NCI-H82 treated with DMSO at 0.1 percent for 48 hours (cell line): ENCODE measurements at regions not wholly inside any gene's neighbourhood (a gene's known extent, or its start where the extent isn't known, plus 50 kb on each side); places are given as distances from the start of the nearest gene placed in this dataset.
"Not testable (repeated sequence)": the region's sequence is repeated elsewhere in the genome, so short reads cannot be mapped to it uniquely, and the experiment has no call there.

Experiments used
- DNase-seq: peaks from one replicate; lab custom pipeline; 2025; ENCODE audit not compliant: unreplicated experiment; lab: John Stamatoyannopoulos, UW

DNA sequence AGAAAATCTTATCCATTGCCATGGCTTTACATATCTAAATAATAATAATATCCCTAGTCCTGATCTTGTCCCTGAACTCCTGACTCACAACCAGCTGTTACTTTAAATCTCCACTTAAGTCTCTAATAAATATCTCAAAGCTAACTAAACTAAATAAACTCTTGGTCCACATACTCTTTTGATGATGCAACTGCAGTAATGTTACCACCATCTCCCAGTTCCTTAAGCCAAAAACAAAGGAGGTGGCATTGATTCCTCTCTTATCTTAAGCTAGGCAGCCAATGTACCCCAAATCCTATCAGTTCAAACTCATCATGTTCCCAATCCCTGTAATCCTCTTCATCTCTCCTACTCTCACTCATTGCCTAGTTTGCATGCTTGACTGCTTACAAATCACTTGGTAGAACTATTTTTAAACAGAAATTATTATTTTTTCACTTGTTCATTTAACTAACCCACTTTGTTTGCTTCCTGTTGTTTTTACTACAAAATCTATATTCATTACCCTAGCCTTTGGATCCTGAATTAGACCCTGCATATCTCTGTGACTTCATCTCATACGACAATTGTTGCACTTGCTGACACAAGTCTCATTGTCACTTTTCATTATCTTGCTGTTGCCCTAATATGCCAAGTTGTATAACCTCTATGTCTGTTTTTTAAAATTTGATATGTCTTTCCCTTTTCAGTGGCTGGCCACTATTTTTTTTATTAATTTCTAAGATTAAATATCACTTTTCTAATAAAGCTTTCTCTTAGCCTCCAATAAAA is 462.2 kb downstream of the ZPLD1 start:
- DNase-seq, result peak; percentile 28

- no peak for DNase-seq
Observed at GRCh38 chr3:102904629-102905028, 469.8 kb downstream of the ZPLD1 start.

DNA sequence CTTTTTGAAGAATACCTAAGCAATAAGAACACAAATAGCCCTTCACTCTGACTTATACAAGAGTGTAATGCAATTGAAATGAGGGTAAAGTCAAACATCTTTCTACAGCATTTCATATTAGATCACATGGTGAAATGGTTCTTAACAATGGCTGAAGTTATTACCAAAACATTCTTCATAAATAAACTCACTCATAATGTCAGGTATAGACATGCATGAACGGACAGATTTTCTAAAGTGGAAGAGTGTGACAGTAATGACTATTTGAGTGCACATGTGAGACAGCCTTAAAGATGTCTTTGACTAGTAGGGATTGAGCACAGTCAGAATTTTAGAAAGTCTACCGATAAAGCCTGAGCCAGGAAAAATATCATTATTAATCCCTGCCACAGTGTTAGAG is 471.0 kb downstream of the ZPLD1 start:
- no peak for DNase-seq

DNA sequence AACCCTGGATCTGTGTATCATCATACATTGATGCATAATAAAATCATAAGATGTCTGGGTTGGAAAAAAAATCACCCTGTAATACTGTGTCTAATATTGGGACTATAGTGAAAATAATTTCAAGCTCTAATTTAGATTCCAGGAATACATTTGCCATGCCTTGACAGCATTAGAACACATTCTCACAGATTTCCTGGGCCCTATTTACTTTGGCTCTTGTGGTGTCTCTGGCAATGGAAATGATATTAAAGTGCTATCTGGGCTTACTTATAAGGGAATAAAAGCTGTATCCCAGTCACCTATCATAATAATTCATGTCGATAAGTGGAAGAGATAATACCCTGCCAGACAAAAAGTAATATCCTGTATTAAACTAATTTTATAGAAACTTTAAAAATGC is 472.0 kb downstream of the ZPLD1 start:
- no peak for DNase-seq

GRCh38 chr3:102909904-102910303 is 475.1 kb downstream of the ZPLD1 start:
- DNase-seq, result no peak

GRCh38 chr3:102916532-102916931 is 481.7 kb downstream of the ZPLD1 start:
- DNase-seq, result no peak

GRCh38 chr3:102926618-102927017 is 491.8 kb downstream of the ZPLD1 start:
- DNase-seq, result no peak

DNA sequence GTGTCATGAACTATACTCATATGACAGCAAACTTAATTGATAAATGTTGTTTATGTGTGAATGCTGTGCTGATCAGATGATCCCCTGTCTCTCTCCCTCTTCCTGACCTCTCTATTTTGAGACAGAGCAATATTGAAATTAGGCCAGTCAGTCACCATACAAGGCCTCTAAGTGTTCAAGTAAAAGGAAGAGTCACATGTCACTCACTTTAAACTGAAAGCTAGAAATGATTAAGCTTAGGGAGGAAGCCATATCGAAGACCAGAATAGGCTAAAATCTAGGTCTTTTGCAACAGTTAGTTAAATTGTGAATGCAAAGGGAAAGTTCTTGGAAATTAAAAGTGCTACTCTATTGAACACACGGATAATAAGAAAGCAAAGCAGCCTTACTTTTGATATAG is 498.6 kb downstream of the ZPLD1 start:
- DNase-seq, result no peak

DNA sequence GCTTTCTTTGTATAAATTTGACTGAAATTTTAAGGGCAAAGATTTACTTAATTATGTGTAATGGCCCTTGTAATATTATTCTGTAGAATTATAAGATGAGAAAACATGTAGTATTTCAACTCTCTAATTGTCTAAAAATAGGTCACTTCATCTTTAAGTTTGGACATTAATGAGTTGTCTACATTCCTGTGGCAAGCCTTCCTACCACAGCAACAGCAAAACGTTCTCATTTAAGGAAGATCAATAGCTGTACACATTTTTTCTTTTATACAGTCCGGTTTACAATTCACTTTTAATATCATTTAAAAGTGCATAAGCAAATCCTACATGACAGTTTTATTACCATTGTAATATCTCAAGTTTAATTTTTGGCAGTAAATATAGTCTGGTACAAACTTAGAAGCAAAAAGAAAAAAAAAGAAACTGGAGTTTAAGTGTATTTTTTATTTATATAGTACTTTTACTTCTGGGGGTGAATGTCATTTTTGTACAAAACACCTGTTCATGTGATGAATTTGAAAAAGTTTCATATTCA is 501.8 kb downstream of the ZPLD1 start:
- no peak for DNase-seq

DNA sequence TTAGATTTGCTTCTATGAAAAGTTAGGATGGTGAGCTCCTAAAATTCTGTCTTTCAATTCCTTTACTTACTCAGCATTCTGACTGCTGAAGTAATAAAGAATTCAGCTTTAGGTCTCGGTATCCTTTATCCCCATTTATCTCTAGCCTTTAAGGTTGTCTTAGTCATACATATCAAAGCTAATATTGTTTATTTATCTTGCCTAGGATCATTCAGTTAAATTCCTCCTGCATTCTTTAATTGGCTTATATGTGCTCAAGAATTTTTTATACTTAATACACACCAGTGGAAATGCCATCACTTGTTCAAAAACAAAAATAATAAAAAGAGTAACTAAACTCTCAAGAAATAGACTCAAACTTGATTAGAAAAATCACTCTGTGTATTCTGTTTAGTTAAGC is 507.0 kb downstream of the ZPLD1 start:
- DNase-seq, result no peak

DNA sequence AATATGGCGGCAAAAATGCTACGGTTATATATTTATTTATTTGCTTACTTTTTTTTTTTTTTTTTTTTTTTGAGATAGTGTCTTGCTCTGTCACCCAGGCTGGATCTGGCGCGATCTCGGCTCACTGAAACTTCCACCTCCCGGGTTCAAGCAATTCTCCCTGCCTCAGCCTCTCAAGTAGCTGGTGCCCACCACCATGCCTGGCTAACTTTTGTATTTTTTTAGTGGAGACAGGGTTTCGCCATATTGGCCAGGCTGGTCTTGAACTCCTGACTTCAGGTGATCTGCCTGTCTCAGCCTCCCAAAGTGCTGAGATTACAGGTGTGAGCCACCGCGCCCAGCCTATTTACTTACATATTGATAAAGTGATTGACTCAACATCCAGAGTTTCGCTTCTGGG is 511.6 kb downstream of the ZPLD1 start:
- DNase-seq, result not testable (repeated sequence)

DNA sequence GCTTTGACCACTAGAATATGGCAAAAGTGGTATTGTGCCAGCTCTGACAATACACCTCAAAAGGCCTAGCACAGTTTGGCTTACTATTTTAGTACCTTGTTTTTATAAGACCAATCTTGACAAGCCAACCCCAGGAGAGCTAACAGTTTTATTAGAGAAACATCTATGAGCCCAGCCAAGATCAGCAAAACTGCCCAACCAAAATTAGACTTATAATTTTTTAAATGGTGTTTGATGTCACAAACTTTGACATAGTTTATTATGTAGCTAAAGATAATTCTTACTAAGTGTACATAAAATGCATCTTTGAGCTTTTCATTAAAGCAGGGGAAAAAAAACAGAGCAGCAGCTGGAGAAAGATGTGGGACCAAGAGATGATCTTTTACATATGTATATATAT is 537.5 kb downstream of the ZPLD1 start:
- DNase-seq, result no peak

- DNase-seq, result no peak
Observed at GRCh38 chr3:102974333-102974732, 539.5 kb downstream of the ZPLD1 start.

GRCh38 chr3:102979191-102979590 is 544.4 kb downstream of the ZPLD1 start:
- DNase-seq, result no peak

- DNase-seq, result no peak
Observed at GRCh38 chr3:102979682-102980354, 545.0 kb downstream of the ZPLD1 start.

- no peak for DNase-seq
Observed at GRCh38 chr3:102980355-102980696, 545.5 kb downstream of the ZPLD1 start.

DNA sequence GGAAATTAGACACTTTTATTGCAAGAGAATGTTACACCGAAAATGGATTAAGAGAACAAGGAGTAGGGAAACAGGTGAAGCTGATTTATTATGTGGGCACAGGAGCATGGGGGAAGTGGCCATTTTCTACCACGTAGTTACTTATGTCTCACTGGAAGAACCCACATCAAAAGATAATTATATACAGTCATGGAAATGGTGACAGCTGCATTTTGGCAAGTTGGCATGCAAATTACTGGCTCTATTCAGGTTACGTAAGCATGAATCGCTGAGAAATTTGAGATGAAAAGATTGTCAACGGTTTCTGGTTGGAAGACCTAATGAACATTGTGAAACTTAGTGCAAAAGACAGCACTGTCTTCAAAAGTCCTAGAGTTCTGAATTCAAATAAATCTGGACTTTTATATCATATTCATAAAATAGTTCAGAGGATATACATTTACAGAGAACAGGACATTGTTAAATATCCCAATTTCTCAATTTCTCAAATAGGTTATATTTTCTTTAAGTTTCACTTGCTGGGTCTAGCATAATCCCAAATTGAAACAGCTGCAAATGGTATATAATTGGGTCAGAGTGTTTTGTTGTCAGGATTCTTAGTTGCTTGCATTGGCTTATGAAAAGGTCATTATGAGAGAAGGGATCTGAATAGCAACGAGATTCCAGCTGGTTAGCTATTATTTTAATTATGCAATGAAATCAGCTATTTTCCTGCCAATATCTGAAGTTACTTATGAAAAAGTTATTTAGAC is 567.8 kb downstream of the ZPLD1 start:
- DNase-seq, result no peak

DNA sequence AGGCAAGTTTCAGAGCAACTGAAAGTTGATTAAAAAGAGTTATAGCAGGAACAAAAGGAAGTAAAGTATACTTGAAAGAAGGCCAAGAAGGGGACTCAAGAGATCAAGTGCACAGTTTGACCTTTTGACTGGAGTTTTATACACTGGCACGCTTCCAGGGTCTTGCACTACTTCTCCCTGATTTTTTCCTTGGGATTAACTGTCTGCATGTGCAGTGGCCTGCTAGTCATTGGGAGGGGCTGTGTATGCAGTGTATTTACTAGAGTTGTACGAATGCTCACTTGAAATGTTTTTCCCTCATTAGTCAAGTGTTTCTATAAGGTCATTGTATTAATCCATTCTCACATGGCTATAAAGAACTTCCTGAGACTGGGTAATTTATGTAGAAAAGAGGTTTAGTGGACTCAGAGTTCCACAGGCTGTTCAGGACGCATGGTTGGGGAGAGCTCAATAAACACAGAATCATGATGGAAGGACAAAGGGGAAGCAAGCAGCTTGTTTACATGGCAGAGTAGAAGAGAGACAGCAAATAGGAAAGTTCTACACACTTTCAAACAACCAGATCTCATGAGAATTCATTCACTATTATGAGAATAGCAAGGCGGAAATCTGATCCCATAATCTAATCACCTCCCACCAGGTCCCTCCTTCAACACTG is 571.8 kb downstream of the ZPLD1 start:
- no peak for DNase-seq

DNA sequence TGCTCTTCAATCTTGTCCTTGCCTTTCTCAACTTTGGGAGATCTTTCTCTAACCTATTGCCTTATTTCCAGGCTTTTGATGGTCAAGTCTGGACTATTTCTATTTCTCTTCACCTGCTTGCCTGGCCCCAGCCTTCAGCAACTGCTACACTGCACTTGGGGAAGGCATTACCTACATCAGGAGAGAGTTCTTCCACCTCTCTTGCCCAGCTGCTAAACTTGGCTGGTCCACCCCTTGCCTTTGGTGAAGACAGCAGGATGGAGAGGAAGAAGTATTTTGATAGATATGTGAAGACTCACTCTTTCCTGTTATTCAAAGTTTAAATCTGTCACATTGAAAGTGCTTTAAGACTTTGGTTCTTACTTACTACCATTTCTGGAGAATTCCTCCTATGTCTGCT is 574.8 kb downstream of the ZPLD1 start:
- no peak for DNase-seq

- DNase-seq, result no peak
Observed at GRCh38 chr3:103025880-103026279, 591.1 kb downstream of the ZPLD1 start.

DNA sequence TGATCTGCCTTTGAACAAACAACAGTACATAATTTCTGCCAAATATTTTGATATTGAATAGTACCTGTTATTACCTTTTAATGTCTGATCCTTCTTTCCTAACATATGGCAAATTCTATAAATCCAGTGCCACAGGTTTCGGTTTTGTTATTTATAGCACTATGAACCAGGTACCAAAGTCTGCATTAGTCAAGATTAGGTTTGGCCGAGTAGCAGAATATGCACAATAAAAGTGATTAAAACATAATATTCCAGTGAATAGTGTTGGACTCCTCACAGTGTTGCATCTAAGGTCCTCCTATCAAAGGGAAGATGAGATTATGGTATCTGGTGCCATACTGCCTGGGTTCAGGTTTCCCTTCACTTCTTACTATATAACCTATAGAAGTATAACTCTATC is 599.0 kb downstream of the ZPLD1 start:
- DNase-seq, result no peak
